ENCODE measurements at regions not wholly inside any gene's neighbourhood (a gene's known extent, or its start where the extent isn't known, plus 50 kb on each side); places are given as distances from the start of the nearest gene placed in this dataset. TPM values are rescaled to one million over a fixed set of nuclear protein-coding genes. Genes with fewer than 3 reads are reported as not detected.

GRCh38 chr6:7052443-7053011 lies 55.2 kb upstream of the RREB1 start:
- no peaks in the 10 kb centered on the region for H4K20me1 ChIP-seq (ENCODE audit: insufficient read depth, poor library complexity, severe bottlenecking)
- no peaks in the 10 kb centered on the region for H3K79me2 ChIP-seq
- H3K36me3 ChIP-seq (replicated peaks; ENCODE audit: insufficient read depth, low read depth), result no peaks in the 10 kb centered on the region
- peak overlapping the region; percentile 94 for H2AFZ ChIP-seq
- peak overlapping the region; percentile 59 for H3K4me3 ChIP-seq
- TF ChIP-seq EZH2 (IDR thresholded peaks at IDR 0.05; ENCODE audit: borderline replicate concordance), result no peak
- no peak for TF ChIP-seq CTCF (IDR thresholded peaks at IDR 0.05; ENCODE audit: poor library complexity)
- no peak for TF ChIP-seq EZH2phosphoT487 (IDR thresholded peaks at IDR 0.05; ENCODE audit: low read depth, severe bottlenecking, unreplicated experiment)
- H3K27me3 ChIP-seq, result no peaks in the 10 kb centered on the region
- 10% methylated on average over 13 of the region's 31 CpGs for WGBS (ENCODE audit: low lambda C conversion rate, missing lambda C conversion rate)
- H3K9me2 ChIP-seq (replicated peaks; ENCODE audit: insufficient read depth), result no peaks in the 10 kb centered on the region
- H3K4me2 ChIP-seq, result peak overlapping the region; percentile 98
- H3K4me1 ChIP-seq (ENCODE audit: insufficient read depth), result peaks cover 6% of the 10 kb centered on the region
- peak overlapping the region; percentile 87 for H3K27ac ChIP-seq
- peak; percentile 41 for DNase-seq (ENCODE audit: low spot score)
- no peaks in the 10 kb centered on the region for H3K9me3 ChIP-seq (ENCODE audit: low read depth)

GRCh38 chr6:7053125-7053774 lies 54.5 kb upstream of the RREB1 start:
- no peak for TF ChIP-seq EZH2 (IDR thresholded peaks at IDR 0.05; ENCODE audit: borderline replicate concordance)
- TF ChIP-seq EZH2phosphoT487 (IDR thresholded peaks at IDR 0.05; ENCODE audit: low read depth, severe bottlenecking, unreplicated experiment), result no peak
- no peak for TF ChIP-seq CTCF (IDR thresholded peaks at IDR 0.05; ENCODE audit: poor library complexity)
- Histone ChIP-seq H3K79me2 (no peaks in the 10 kb centered on the region), H3K4me1 (ENCODE audit: insufficient read depth) (peaks cover 9% of the 10 kb centered on the region), H3K9me3 (ENCODE audit: low read depth) (no peaks in the 10 kb centered on the region), H4K20me1 (ENCODE audit: insufficient read depth, poor library complexity, severe bottlenecking) (no peaks in the 10 kb centered on the region), H3K4me3 (no peak overlapping the region), H3K36me3 (replicated peaks; ENCODE audit: insufficient read depth, low read depth) (no peaks in the 10 kb centered on the region), H2AFZ (peak overlapping the region; percentile 94), H3K9me2 (replicated peaks; ENCODE audit: insufficient read depth) (no peaks in the 10 kb centered on the region), H3K27ac (peak overlapping the region; percentile 87), H3K4me2 (no peak overlapping the region), H3K27me3 (no peaks in the 10 kb centered on the region)
- WGBS (ENCODE audit: low lambda C conversion rate, missing lambda C conversion rate), result 60% methylated on average over 5 of the region's 5 CpGs
- DNase-seq (ENCODE audit: low spot score), result peak; percentile 16

Small RNAs in the stretch of these regions (small RNA-seq; reads per million reads assigned to genes)
- not detected for gene RN7SL554P
